ENCODE measurements at regions not wholly inside any gene's neighbourhood (a gene's known extent, or its start where the extent isn't known, plus 50 kb on each side); places are given as distances from the start of the nearest gene placed in this dataset.

- no peak overlapping the region for H3K4me3 Mint-ChIP-seq
- no peaks in the 10 kb centered on the region for H3K9me3 Mint-ChIP-seq
- peaks cover 63% of the 10 kb centered on the region for H3K27me3 Mint-ChIP-seq (ENCODE audit: low read depth, poor library complexity)
- no peak overlapping the region for H3K27ac Mint-ChIP-seq
- TF ChIP-seq CTCF (IDR thresholded peaks at IDR 0.05): peak; percentile 99
- no peaks in the 10 kb centered on the region for H3K36me3 Mint-ChIP-seq (ENCODE audit: low read depth)
- peaks cover 57% of the 10 kb centered on the region for H3K4me1 Mint-ChIP-seq
- peak; percentile 85 for DNase-seq
These were observed 191.1 kb upstream of the CIBAR2 start for GRCh38 chr16:85303354-85303883.

- no peaks in the 10 kb centered on the region for H3K36me3 Mint-ChIP-seq (ENCODE audit: low read depth)
- no peak for TF ChIP-seq CTCF (IDR thresholded peaks at IDR 0.05)
- DNase-seq: no peak
- H3K27me3 Mint-ChIP-seq (ENCODE audit: low read depth, poor library complexity): peaks cover 61% of the 10 kb centered on the region
- H3K27ac Mint-ChIP-seq: no peak overlapping the region
- H3K4me1 Mint-ChIP-seq: peaks cover 60% of the 10 kb centered on the region
- no peak overlapping the region for H3K4me3 Mint-ChIP-seq
- H3K9me3 Mint-ChIP-seq: no peaks in the 10 kb centered on the region
These were observed 192.1 kb upstream of the CIBAR2 start for GRCh38 chr16:85304337-85304736.

GRCh38 chr16:85306071-85306792, 194.0 kb upstream of the CIBAR2 start:
- peaks cover 60% of the 10 kb centered on the region for H3K27me3 Mint-ChIP-seq (ENCODE audit: low read depth, poor library complexity)
- peaks cover 52% of the 10 kb centered on the region for H3K4me1 Mint-ChIP-seq
- H3K9me3 Mint-ChIP-seq: no peaks in the 10 kb centered on the region
- peak; percentile 49 for DNase-seq
- no peak for TF ChIP-seq CTCF (IDR thresholded peaks at IDR 0.05)
- H3K27ac Mint-ChIP-seq: no peak overlapping the region
- H3K4me3 Mint-ChIP-seq: no peak overlapping the region
- no peaks in the 10 kb centered on the region for H3K36me3 Mint-ChIP-seq (ENCODE audit: low read depth)

- Mint-ChIP-seq H3K4me1 (peaks cover 52% of the 10 kb centered on the region), H3K27me3 (ENCODE audit: low read depth, poor library complexity) (peaks cover 56% of the 10 kb centered on the region)
- no peak for DNase-seq
These were observed 194.7 kb upstream of the CIBAR2 start for GRCh38 chr16:85306793-85307551.

GRCh38 chr16:85307552-85308364, 195.5 kb upstream of the CIBAR2 start:
- no peak overlapping the region for H3K4me3 Mint-ChIP-seq
- peaks cover 52% of the 10 kb centered on the region for H3K4me1 Mint-ChIP-seq
- DNase-seq: no peak
- peaks cover 54% of the 10 kb centered on the region for H3K27me3 Mint-ChIP-seq (ENCODE audit: low read depth, poor library complexity)
- no peak overlapping the region for H3K27ac Mint-ChIP-seq
- TF ChIP-seq CTCF (IDR thresholded peaks at IDR 0.05): no peak
- no peaks in the 10 kb centered on the region for H3K9me3 Mint-ChIP-seq
- no peaks in the 10 kb centered on the region for H3K36me3 Mint-ChIP-seq (ENCODE audit: low read depth)

More at GRCh38 chr16:85306793-85307551, 194.7 kb upstream of the CIBAR2 start:
- H3K27ac Mint-ChIP-seq: no peak overlapping the region
- H3K36me3 Mint-ChIP-seq (ENCODE audit: low read depth): no peaks in the 10 kb centered on the region
- H3K9me3 Mint-ChIP-seq: no peaks in the 10 kb centered on the region
- no peak overlapping the region for H3K4me3 Mint-ChIP-seq
- TF ChIP-seq CTCF (IDR thresholded peaks at IDR 0.05): no peak

All from nephron progenitor cell (in vitro differentiated cells).